ENCODE measurements at regions not wholly inside any gene's neighbourhood (a gene's known extent, or its start where the extent isn't known, plus 50 kb on each side); places are given as distances from the start of the nearest gene placed in this dataset.

DNA sequence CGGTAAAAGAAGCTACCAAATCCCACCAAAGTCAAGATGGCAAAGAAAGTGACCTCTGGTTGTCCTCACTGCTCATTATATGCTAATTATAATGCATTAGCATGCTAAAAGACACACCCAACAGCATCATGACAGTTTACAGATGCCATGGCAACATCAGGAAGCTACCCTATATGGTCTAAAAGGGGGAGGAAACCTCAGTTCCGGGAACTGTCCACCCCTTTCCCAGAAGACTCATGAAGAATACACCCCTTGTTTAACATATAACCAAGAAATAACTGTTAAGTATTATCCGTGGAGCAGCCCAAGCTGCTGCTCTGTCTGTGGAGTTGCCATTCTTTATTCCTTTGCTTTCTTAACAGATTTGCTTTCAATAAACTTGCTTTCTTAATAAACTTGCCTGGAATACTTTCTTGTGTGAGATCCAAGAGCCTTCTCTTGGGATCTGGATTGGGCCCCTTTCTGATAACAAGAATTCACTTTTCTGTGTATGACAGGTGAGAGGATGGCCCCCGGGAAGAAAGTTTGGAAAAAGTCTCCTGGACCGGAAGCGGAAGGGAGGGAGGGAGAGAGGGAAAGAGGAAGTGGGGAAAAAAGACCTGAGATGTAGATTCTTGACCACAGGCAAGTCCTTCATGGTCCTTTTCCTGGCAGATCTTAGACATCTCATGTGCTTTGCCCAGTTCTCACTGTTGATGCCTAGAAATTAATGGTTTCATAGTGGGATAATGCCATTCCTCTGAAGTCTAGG lies 146.7 kb upstream of the ID4 start:
- Histone ChIP-seq H4K91ac (replicated peaks; ENCODE audit: insufficient read length, low read length) (peak overlapping the region; percentile 59), H3K4me1 (replicated peaks in 1 of 4; ENCODE audit: control insufficient read depth in 3 of 4, insufficient read depth in 4 of 4, low read length in 3 of 4) (peaks cover 2 to 15% (median 11%) of the 10 kb centered on the region in 4 experiments; a peak in 4 of 7 replicates), H3K23ac (ENCODE audit: insufficient read length) (no peak overlapping the region), H3K36me3 (ENCODE audit: control insufficient read depth in 2 of 4, insufficient read depth in 4 of 4, low read length in 3 of 4) (no peaks in the 10 kb centered on the region), H3K18ac (ENCODE audit: extremely low read depth, low read length) (peak overlapping the region; percentile 53; the same call in 1 of the 2 replicates), H4K20me1 (replicated peaks in 1 of 2; ENCODE audit: control insufficient read depth in 1 of 2, insufficient read depth in 2 of 2, low read length in 2 of 2) (no peaks in the 10 kb centered on the region), H3K56ac (replicated peaks; ENCODE audit: insufficient read length, low read depth, low read length) (peak overlapping the region; percentile 5), H2AFZ (ENCODE audit: low read length) (no peak overlapping the region), H2BK20ac (ENCODE audit: low read length) (peak overlapping the region; percentile 77; the same call in 1 of the 2 replicates), H4K8ac (ENCODE audit: extremely low read depth, insufficient read depth, low read length) (no peak overlapping the region), H4K5ac (ENCODE audit: insufficient read length, low read depth, low read length) (peak overlapping the region; percentile 74), H2BK12ac (ENCODE audit: low read depth, low read length) (peak overlapping the region; percentile 88; the same call in 1 of the 2 replicates), H2BK120ac (replicated peaks; ENCODE audit: low read depth, low read length) (peak overlapping the region; percentile 40), H3K23me2 (ENCODE audit: low read depth, low read length) (peaks cover 7% of the 10 kb centered on the region; the same call in 1 of the 2 replicates), H3K27ac (ENCODE audit: low read depth, low read length) (peak overlapping the region; percentile 42; the same call in 1 of the 2 replicates), H3K14ac (ENCODE audit: insufficient read length) (no peak overlapping the region), H3K27me3 (replicated peaks in 1 of 4; ENCODE audit: control insufficient read depth in 3 of 4, extremely low read depth in 1 of 4, insufficient read depth in 3 of 4, low read length in 3 of 4) (no peaks in the 10 kb centered on the region), H3K4me2 (ENCODE audit: insufficient read depth in 1 of 2, low read depth in 2 of 2, low read length in 2 of 2) (peak overlapping the region; percentile 90 to 93), H2AK5ac (ENCODE audit: low read depth, low read length) (no peak overlapping the region; the same call in 1 of the 2 replicates), H3K79me2 (ENCODE audit: control insufficient read depth in 1 of 2, insufficient read depth in 2 of 2, low read length in 2 of 2) (no peaks in the 10 kb centered on the region), H3K9ac (replicated peaks in 1 of 4; ENCODE audit: extremely low read depth in 1 of 4, low read depth in 3 of 4, low read length in 3 of 4) (no peak overlapping the region), H2BK5ac (ENCODE audit: low read depth, low read length) (peak overlapping the region; percentile 92; the same call in 1 of the 2 replicates), H3K79me1 (ENCODE audit: low read depth, low read length) (no peaks in the 10 kb centered on the region), H3K9me3 (ENCODE audit: insufficient read depth in 2 of 2, low read depth in 1 of 2, low read length in 1 of 2) (no peaks in the 10 kb centered on the region), H3K4me3 (ENCODE audit: extremely low read depth in 1 of 4, insufficient read depth in 2 of 4, low read depth in 3 of 4, low read length in 4 of 4) (peak overlapping the region in 2 of 4 experiments; percentile 62 to 64; a peak in 4 of 8 replicates), H2BK15ac (ENCODE audit: low read length) (no peak overlapping the region), H3K4ac (replicated peaks; ENCODE audit: insufficient read length, low read depth, low read length) (no peak overlapping the region)
- DNase-seq (ENCODE audit: low read depth in 1 of 2, low spot score in 2 of 2), result no peak
- 66% methylated on average over 6 of the region's 6 CpGs; no CpG with 5 or more reads in 1 of the 2 experiments for WGBS, 2 experiments (ENCODE audit: extremely low coverage in 1 of 2, insufficient coverage in 1 of 2, insufficient read length in 1 of 2, insufficient replicate concordance in 2 of 2, low coverage in 1 of 2, low lambda C conversion rate in 2 of 2, missing lambda C conversion rate in 1 of 2)
- TF ChIP-seq CHD2 (IDR thresholded peaks at IDR 0.05; ENCODE audit: low read length) (peak; percentile 21; the same call in 1 of the 2 replicates), TCF12 (IDR thresholded peaks at IDR 0.05; ENCODE audit: low read depth, low read length) (no peak)
- POLR2A ChIA-PET (ENCODE audit: partially characterized antibody), result interaction anchor here (1.0 to 2.2 kb wide), 5 partner anchors 17 to 147 kb away, joined by 3 to 19 read pairs (median 6); partner anchors contain the start of gene ID4
- CTCF ChIA-PET (ENCODE audit: partially characterized antibody), result interaction anchor here (0.8 to 2.1 kb wide), 8 partner anchors 8 to 162 kb away, joined by 3 to 5 read pairs (median 3); partner anchors contain the start of gene ID4
- peak; percentile 48 for FAIRE-seq

Data from H1 (cell line).